ENCODE measurements at regions not wholly inside any gene's neighbourhood (a gene's known extent, or its start where the extent isn't known, plus 50 kb on each side); places are given as distances from the start of the nearest gene placed in this dataset.
A peak's percentile ranks its signal among the peaks of the same experiment; 100 is the strongest.
"Not testable (repeated sequence)": the region's sequence is repeated elsewhere in the genome, so short reads cannot be mapped to it uniquely, and the experiment has no call there.

GRCh38 chrX:140177821-140178220, 212.5 kb upstream of the CXorf66 start:
- DNase-seq (ENCODE audit: extremely low spot score, insufficient read length, low read depth) (no peak), FAIRE-seq (no peak)

- no peak for FAIRE-seq
- DNase-seq (ENCODE audit: extremely low spot score, insufficient read length, low read depth): no peak
These were observed 207.1 kb upstream of the CXorf66 start for GRCh38 chrX:140172401-140172800.

GRCh38 chrX:140167551-140167950, 202.2 kb upstream of the CXorf66 start:
- FAIRE-seq: no peak

GRCh38 chrX:140165849-140166248, 200.5 kb upstream of the CXorf66 start:
- DNase-seq (ENCODE audit: extremely low spot score, insufficient read length, low read depth): no peak
- FAIRE-seq: no peak

More at GRCh38 chrX:140167551-140167950, 202.2 kb upstream of the CXorf66 start:
- no peak for DNase-seq (ENCODE audit: extremely low spot score, insufficient read length, low read depth)

- FAIRE-seq (no peak), DNase-seq (ENCODE audit: extremely low spot score, insufficient read length, low read depth) (no peak)
These were observed 199.1 kb upstream of the CXorf66 start for GRCh38 chrX:140164391-140164790.

DNA sequence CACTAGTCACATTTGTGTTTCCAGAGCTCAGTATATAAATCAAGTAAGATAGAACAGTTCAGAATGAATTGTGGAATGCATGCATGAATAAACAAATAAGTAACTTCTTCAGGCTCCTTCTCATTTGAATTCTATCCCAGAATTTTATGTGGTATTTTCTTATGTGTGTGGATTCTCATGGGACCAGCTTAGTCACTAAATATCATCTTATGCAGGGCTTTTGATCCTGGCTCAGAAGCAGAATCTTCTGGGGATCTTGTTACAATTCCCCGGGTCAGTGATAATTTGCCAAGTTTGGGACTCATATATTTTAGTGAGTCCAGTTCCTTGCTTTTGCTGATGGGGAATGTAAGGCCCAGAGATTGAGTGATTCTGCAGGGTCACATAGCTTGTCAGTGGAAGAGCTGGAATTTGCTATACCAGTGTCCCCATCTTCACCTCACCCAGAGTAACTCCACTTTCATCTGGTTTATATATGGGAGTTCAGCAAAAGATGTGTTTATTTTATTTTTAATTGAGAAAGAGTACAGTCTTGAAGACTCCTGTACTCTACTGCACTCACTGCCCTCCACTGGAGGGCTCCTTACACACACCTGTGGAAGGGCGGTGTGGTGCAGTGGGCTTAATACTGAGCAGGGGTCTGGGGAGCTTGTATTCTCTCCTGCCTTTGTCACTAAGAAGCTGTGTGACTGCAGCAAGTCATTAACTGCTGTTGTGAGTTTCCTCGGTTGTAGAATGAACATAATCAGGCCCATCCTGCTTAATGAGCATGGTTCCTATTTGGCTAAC, 198.2 kb upstream of the CXorf66 start:
- no peak for FAIRE-seq
- DNase-seq (ENCODE audit: extremely low spot score, insufficient read length, low read depth): no peak

DNA sequence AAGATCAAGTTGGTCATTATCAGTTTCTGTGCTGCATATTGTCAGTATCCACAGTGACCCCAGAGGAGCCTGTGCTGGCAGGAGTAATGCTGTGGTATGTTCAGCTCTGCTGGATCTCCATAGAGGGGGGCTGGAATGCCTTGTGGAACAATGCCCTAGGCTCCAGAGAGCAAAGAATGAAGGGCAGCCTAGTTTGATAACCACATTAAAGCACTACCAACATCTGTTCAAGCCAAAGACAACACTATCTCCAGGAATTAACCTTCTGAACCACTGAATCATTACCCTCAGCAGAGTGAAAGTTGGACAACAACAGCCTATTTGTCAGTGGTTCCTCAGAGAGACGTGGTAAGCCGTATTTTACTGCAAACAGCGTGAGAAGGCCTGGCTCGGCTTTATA, 192.3 kb upstream of the CXorf66 start:
- FAIRE-seq (no peak), DNase-seq (ENCODE audit: extremely low spot score, insufficient read length, low read depth) (no peak)

- no peak for DNase-seq (ENCODE audit: extremely low spot score, insufficient read length, low read depth)
- FAIRE-seq: no peak
These were observed 191.8 kb upstream of the CXorf66 start for GRCh38 chrX:140157143-140157542.

DNA sequence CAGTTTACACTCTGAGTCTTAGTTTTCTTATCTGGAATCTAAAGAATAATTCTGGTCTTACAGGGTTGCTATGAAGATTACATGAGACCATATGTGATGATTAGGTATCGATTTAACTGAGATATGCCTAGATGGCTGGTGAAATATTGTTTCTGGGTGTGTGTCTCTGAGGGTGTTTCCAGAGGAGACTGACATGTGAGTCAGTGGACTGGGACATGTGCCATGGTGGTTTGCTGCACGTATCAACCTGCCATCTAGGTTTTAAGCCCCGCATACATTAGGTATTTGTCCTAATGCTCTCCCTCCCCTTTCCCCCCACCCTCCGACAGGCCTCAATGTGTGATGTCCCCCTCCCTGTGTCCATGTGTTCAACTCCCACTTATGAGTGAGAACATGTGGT, 186.0 kb upstream of the CXorf66 start:
- FAIRE-seq: no peak
- DNase-seq (ENCODE audit: extremely low spot score, insufficient read length, low read depth): no peak

DNA sequence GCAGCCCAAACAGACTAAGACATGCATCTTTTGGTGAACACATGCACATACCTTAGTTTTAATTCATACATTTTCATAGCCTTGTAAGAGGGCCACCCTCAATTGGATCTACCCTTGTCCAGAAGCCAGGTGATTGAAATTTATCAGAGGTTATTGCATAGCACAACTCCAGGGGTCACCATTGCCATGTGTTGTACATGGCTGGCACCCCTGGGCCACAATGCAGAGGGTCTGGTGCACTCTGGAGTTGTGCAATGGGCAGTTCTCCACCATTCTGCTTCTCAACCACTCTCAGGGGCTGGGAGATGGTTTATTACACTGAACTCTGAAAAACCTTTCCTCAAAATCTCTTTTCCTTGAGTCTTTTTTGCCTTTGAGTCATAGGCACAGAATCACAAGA, 184.4 kb upstream of the CXorf66 start:
- DNase-seq (ENCODE audit: extremely low spot score, insufficient read length, low read depth) (no peak), FAIRE-seq (no peak)

DNA sequence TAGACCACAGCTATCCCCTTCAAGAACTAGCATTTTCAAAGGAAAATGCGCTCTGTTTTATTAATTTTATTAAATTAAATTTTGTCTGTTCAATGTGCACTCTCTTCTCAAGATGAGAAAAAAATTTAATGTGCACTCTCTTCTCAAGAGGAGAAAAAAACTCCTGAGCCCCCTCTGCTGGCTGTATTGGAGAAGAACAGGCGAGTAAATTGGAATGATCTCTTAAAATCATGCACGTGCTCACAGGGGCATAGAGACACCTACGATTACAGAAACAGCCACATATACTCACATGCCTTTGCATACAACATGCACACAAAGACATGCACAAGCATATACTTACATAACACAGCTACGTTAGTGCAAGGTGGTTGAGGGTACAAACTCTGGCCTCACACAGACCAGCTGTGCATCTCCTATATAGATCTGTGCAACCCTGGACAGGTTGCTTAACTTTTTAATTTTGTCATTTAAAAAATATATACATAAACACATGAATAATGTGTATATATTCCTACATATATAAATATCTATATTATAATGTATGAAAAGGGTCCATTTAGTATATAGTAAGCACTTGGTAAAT, 176.2 kb upstream of the CXorf66 start:
- FAIRE-seq (peak; percentile 72), DNase-seq (ENCODE audit: extremely low spot score, insufficient read length, low read depth) (peak; percentile 0)

DNA sequence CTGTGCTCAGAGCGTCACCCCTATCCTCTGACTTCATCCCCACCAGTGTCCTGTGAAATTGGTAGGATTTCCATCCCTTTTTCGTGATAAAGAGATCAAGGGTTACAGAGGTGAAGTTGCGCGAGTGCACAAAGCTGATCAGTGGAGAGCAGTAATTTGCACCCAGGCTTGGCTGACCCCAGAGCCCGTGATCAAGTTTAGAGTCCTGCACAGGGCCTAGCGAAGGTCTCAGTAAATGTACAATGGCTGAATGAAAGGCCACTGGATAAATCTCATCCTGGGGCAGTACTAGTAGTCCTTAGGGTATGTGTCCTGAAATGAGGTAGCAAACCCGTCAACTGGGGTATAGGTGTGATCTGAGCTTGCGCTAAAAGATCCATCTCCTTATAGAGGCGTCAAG, 173.2 kb upstream of the CXorf66 start:
- not testable (repeated sequence) for FAIRE-seq; DNase-seq (ENCODE audit: extremely low spot score, insufficient read length, low read depth)

GRCh38 chrX:140138065-140138464, 172.7 kb upstream of the CXorf66 start:
- FAIRE-seq: peak; percentile 65
- not testable (repeated sequence) for DNase-seq (ENCODE audit: extremely low spot score, insufficient read length, low read depth)

- DNase-seq (ENCODE audit: extremely low spot score, insufficient read length, low read depth) (no peak), FAIRE-seq (no peak)
These were observed 167.6 kb upstream of the CXorf66 start for GRCh38 chrX:140132937-140133336.

DNA sequence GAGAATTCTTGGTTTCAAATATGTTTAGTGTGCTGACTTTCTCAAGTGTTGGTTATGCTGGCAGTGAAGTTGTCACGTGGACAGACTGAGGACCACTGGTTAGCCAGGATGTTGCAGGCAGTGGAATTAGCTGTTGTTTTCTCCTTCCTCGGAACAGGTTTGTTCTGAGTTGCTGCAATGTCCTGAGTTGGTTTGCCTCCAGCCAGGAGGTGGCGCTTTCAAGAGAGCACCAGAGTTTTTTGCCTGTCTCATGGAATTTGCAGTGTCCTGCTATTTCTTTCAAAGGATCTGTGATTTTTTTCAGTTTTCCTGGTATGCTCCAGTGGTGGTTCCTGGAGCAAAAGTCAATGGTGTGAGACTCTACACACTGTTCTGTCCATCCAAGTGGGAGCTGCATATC, 158.1 kb upstream of the CXorf66 start:
- no peak for FAIRE-seq
- no peak for DNase-seq (ENCODE audit: extremely low spot score, insufficient read length, low read depth)

DNA sequence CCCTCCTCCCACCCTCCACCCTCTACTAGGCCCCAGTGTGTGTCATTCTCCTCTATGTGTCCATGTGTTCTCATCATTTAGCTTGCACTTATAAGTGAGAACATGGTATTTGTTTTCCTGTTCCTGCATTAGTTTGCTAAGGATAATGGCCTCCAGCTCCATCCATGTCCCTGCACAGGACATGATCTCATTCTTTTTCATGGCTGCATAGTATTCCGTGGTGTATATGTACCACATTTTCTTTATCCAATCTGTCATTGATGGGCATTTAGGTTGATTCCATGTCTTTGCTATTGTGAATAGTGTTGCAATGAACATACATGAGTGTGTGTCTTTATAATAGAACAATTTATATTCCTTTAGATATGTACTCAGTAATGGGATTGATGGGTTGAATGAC, 148.7 kb upstream of the CXorf66 start:
- not testable (repeated sequence) for FAIRE-seq; DNase-seq (ENCODE audit: extremely low spot score, insufficient read length, low read depth)

- no peak for FAIRE-seq
These were observed 144.8 kb upstream of the CXorf66 start for GRCh38 chrX:140110081-140110650.

GRCh38 chrX:140104760-140105159, 139.4 kb upstream of the CXorf66 start:
- DNase-seq (ENCODE audit: extremely low spot score, insufficient read length, low read depth) (no peak), FAIRE-seq (no peak)

More at GRCh38 chrX:140110081-140110650, 144.8 kb upstream of the CXorf66 start:
- DNase-seq (ENCODE audit: extremely low spot score, insufficient read length, low read depth): no peak

DNA sequence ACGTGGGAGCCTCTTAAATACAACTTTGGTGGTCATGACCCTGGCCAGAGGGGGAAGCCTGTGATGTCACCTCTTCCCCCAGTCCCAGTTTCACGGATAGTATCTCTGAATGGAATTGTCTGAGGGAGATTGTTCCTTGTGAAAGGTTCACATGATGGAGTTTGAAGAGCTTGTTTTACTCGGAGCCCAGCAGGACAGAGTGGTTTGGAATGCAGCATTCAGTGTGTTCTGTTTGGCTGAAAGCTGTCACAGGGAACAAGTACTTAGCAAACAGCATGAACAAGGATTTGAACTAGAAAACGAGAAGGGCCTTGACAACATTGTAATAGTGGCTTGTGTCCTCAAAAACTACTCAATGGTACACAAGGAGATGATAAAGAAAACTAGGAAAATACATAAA, 133.9 kb upstream of the CXorf66 start:
- no peak for FAIRE-seq
- no peak for DNase-seq (ENCODE audit: extremely low spot score, insufficient read length, low read depth)

- no peak for FAIRE-seq
- DNase-seq (ENCODE audit: extremely low spot score, insufficient read length, low read depth): no peak
These were observed 126.8 kb upstream of the CXorf66 start for GRCh38 chrX:140092121-140092520.

- FAIRE-seq (no peak), DNase-seq (ENCODE audit: extremely low spot score, insufficient read length, low read depth) (no peak)
These were observed 126.0 kb upstream of the CXorf66 start for GRCh38 chrX:140091125-140091886.

Data from GM18507 (cell line).